Left colon (tissue), 2 donors: ENCODE measurements at regions not wholly inside any gene's neighbourhood (a gene's known extent, or its start where the extent isn't known, plus 50 kb on each side); places are given as distances from the start of the nearest gene placed in this dataset.

Experiments
- ATAC-seq: fragments of 200-7000 bp; cut with Tn5 transposase; one replicate; pipeline ENCODE4 v1.9.1; 2020; ENCODE audit warnings: mild to moderate bottlenecking, moderate library complexity
- DNase-seq, 2 donors: peaks; one replicate each; pipeline ENCODE4 v3.0.0-alpha.2; 2020
- intact Hi-C, 2 donors: fragments of 100-400 bp; cut with DNase I in 1 of 2; cut with micrococcal nuclease in 1 of 2; formaldehyde crosslinking; loops; one replicate each; pipeline versions ENCODE4 v1.11.2 to v1.14.0; 2022; cut with DNase I, micrococcal nuclease
- donor health status: DM: no; HTN: no; CAD: no.
- donor health status: DM: yes; HTN: yes; CAD: no.

- intact Hi-C loops, result no loop called here
- DNase-seq, result no peak
- no peak for ATAC-seq
Measured at GRCh38 chr9:10930081-10930480, 317.3 kb upstream of the PTPRD start.

GRCh38 chr9:10946676-10947410 lies 334.0 kb upstream of the PTPRD start:
- intact Hi-C loops, result no loop called here
- no peak for ATAC-seq

GRCh38 chr9:10957878-10958277 lies 345.1 kb upstream of the PTPRD start:
- intact Hi-C loops, result no loop called here
- no peak for DNase-seq
- no peak for ATAC-seq

More at GRCh38 chr9:10946676-10947410, 334.0 kb upstream of the PTPRD start:
- no peak for DNase-seq

- ATAC-seq (no peak), DNase-seq (no peak)
- intact Hi-C loops, result no loop called here
Measured at GRCh38 chr9:10961883-10962282, 349.1 kb upstream of the PTPRD start.

GRCh38 chr9:10983251-10983650 lies 370.4 kb upstream of the PTPRD start:
- ATAC-seq, result no peak
- intact Hi-C loops, result no loop called here
- no peak for DNase-seq

- intact Hi-C loops, result no loop called here
- ATAC-seq (no peak), DNase-seq (no peak)
Measured at GRCh38 chr9:10999646-11000045, 386.8 kb upstream of the PTPRD start.

GRCh38 chr9:11001546-11001945 lies 388.7 kb upstream of the PTPRD start:
- DNase-seq (no peak), ATAC-seq (no peak)
- intact Hi-C loops, result no loop called here

GRCh38 chr9:11002705-11003104 lies 389.9 kb upstream of the PTPRD start:
- intact Hi-C loops, result no loop called here
- no peak for ATAC-seq
- no peak for DNase-seq

GRCh38 chr9:11003836-11004235 lies 391.0 kb upstream of the PTPRD start:
- intact Hi-C loops, result no loop called here
- DNase-seq (no peak), ATAC-seq (no peak)

- DNase-seq (no peak), ATAC-seq (no peak)
- intact Hi-C loops, result no loop called here
Measured at GRCh38 chr9:11011696-11012095, 398.9 kb upstream of the PTPRD start.

GRCh38 chr9:11016081-11016480 lies 403.3 kb upstream of the PTPRD start:
- intact Hi-C loops, result no loop called here
- DNase-seq (no peak), ATAC-seq (no peak)

GRCh38 chr9:11023201-11023600 lies 410.4 kb upstream of the PTPRD start:
- DNase-seq (no peak), ATAC-seq (no peak)
- intact Hi-C loops, result no loop called here

GRCh38 chr9:11025775-11026174 lies 413.0 kb upstream of the PTPRD start:
- DNase-seq (no peak), ATAC-seq (no peak)
- intact Hi-C loops, result no loop called here

- intact Hi-C loops, result no loop called here
- DNase-seq (no peak), ATAC-seq (no peak)
Measured at GRCh38 chr9:11038366-11038765, 425.6 kb upstream of the PTPRD start.

- intact Hi-C loops, result no loop called here
- no peak for ATAC-seq
- DNase-seq, result no peak
Measured at GRCh38 chr9:11039006-11039405, 426.2 kb upstream of the PTPRD start.

GRCh38 chr9:11045589-11045988 lies 432.8 kb upstream of the PTPRD start:
- DNase-seq (no peak), ATAC-seq (no peak)
- intact Hi-C loops, result no loop called here

- ATAC-seq (no peak), DNase-seq (no peak)
- intact Hi-C loops, result no loop called here
Measured at GRCh38 chr9:11063263-11063662, 450.5 kb upstream of the PTPRD start.

- DNase-seq, result no peak
- no peak for ATAC-seq
- intact Hi-C loops, result no loop called here
Measured at GRCh38 chr9:11064909-11065308, 452.1 kb upstream of the PTPRD start.

GRCh38 chr9:11072176-11072575 lies 459.4 kb upstream of the PTPRD start:
- ATAC-seq (no peak), DNase-seq (no peak)
- intact Hi-C loops, result no loop called here

GRCh38 chr9:11086561-11086960 lies 473.8 kb upstream of the PTPRD start:
- ATAC-seq (no peak), DNase-seq (no peak)
- intact Hi-C loops, result no loop called here

- ATAC-seq (no peak), DNase-seq (no peak)
- intact Hi-C loops, result no loop called here
Measured at GRCh38 chr9:11088821-11089374, 476.1 kb upstream of the PTPRD start.
